HCT116 (cell line): ENCODE measurements at regions not wholly inside any gene's neighbourhood (a gene's known extent, or its start where the extent isn't known, plus 50 kb on each side); places are given as distances from the start of the nearest gene placed in this dataset.

ENCODE experiments used
- ATAC-seq: fragments of 200-7000 bp; cut with Tn5 transposase; 2 replicates; pipeline ENCODE4 v1.9.1; 2020; ENCODE audit warnings: mild to moderate bottlenecking, moderate library complexity
- BruUV-seq: library from RNA; stranded (reverse); fragments of 400-500 nt; replicated peaks from 2 replicates; lab custom pipeline; 2021; lab: Mats Ljungman, UMichigan
- CTCF ChIA-PET: fragments of 300-600 bp; sonication (Branson Sonifier 250); formaldehyde crosslinking; loops from one replicate; lab custom pipeline; 2021; ENCODE audit warnings: antibody characterized with exemption; lab: Charles Lee
- POLR2A ChIA-PET: fragments of 300-600, 350-600 bp; sonication (Branson Sonifier 250); formaldehyde crosslinking; loops from one replicate; lab custom pipeline; 2021; ENCODE audit warnings: antibody characterized with exemption; lab: Charles Lee
- RAD21 ChIA-PET, 2 experiments: fragments of 300-600 bp; sonication (Branson Sonifier 250); formaldehyde crosslinking; loops; one replicate each; lab custom pipeline; 2023; ENCODE audit warnings: low total read pairs in 2 of 2; ENCODE audit not compliant: uncharacterized antibody in 2 of 2, unreplicated experiment in 2 of 2, low non-redundant PET in 1 of 2; lab: Charles Lee
- DNase-seq: peaks from one replicate; pipeline ENCODE4 v3.0.0-alpha.2; 2010; ENCODE audit warnings: low read depth, low spot score
- H2AFZ ChIP-seq: fragments of 200-600 bp; shearing (Covaris generic), sonication (generic); 2 replicates; pipeline ENCODE4 v1.6.1; 2017; ENCODE audit warnings: low read depth, mixed run types, mixed read lengths, antibody characterized with exemption, low read length; ENCODE audit not compliant: poor library complexity, severe bottlenecking
- H3K27ac ChIP-seq: 2 replicates; pipeline ENCODE4 v1.5.1; 2012; ENCODE audit warnings: low read depth, low read length
- H3K27me3 ChIP-seq: fragments of 200-600 bp; sonication (generic); 2 replicates; pipeline ENCODE4 v1.6.1; 2016; ENCODE audit warnings: mixed run types, low read length, mixed read lengths; ENCODE audit not compliant: insufficient read depth
- H3K36me3 ChIP-seq, 2 experiments: fragments of 200-500 bp in 1 of 2; fragments of 200-600 bp in 1 of 2; sonication (Bioruptor generic) in 1 of 2; sonication (generic) in 1 of 2; 2 replicates each; pipeline versions ENCODE4 v1.5.1 to v1.6.1; 2014 to 2016; ENCODE audit warnings: low read length in 2 of 2, inconsistent platforms in 1 of 2, mixed read lengths in 1 of 2, mixed run types in 1 of 2; ENCODE audit not compliant: insufficient read depth in 2 of 2, control insufficient read depth in 1 of 2
- H3K4me1 ChIP-seq, 2 experiments: fragments of 200-600 bp in 1 of 2; sonication (generic) in 1 of 2; 2 replicates each; pipeline versions ENCODE4 v1.5.1 to v1.6.1; 2012 to 2017; ENCODE audit warnings: low read length in 2 of 2, inconsistent platforms in 1 of 2, mild to moderate bottlenecking in 1 of 2, mixed read lengths in 1 of 2, mixed run types in 1 of 2, moderate library complexity in 1 of 2; ENCODE audit not compliant: insufficient read depth in 2 of 2, control insufficient read depth in 1 of 2
- H3K4me2 ChIP-seq: fragments of 200-600 bp; sonication (generic); 2 replicates; pipeline ENCODE4 v1.6.1; 2017; ENCODE audit warnings: mixed run types, low read length, mixed read lengths
- H3K4me3 ChIP-seq, 2 experiments: fragments of 200-600 bp in 1 of 2; sonication (generic) in 1 of 2; replicated peaks in 1 of 2; 2 replicates each; pipeline ENCODE4 v1.5.1; 2011 to 2016; ENCODE audit warnings: low read length in 2 of 2, control low read depth in 1 of 2, low read depth in 1 of 2, mild to moderate bottlenecking in 1 of 2, mixed read lengths in 1 of 2, mixed run types in 1 of 2
- H3K79me2 ChIP-seq: fragments of 200-600 bp; sonication (generic); 2 replicates; pipeline ENCODE4 v1.6.1; 2017; ENCODE audit warnings: mild to moderate bottlenecking, mixed run types, low read length, moderate library complexity, mixed read lengths; ENCODE audit not compliant: insufficient read depth
- H3K9ac ChIP-seq: fragments of 200-600 bp; sonication (generic); 2 replicates; pipeline ENCODE4 v1.6.1; 2016; ENCODE audit warnings: low read length, mixed read lengths
- H3K9me2 ChIP-seq: fragments of 200-600 bp; sonication (generic), shearing (Covaris generic); 2 replicates; pipeline ENCODE4 v1.6.1; 2017; ENCODE audit warnings: mixed run types, mild to moderate bottlenecking, moderate library complexity; ENCODE audit not compliant: insufficient read depth
- H3K9me3 ChIP-seq, 2 experiments: fragments of 200-500 bp in 1 of 2; fragments of 200-600 bp in 1 of 2; sonication (Bioruptor generic) in 1 of 2; sonication (generic) in 1 of 2; 2 replicates each; pipeline ENCODE4 v1.6.1; 2014 to 2017; ENCODE audit warnings: low read length in 2 of 2, mixed read lengths in 2 of 2, inconsistent platforms in 1 of 2, low read depth in 1 of 2, mild to moderate bottlenecking in 1 of 2, mixed run types in 1 of 2, moderate library complexity in 1 of 2; ENCODE audit not compliant: control insufficient read depth in 1 of 2, insufficient read depth in 1 of 2
- H4K20me1 ChIP-seq: fragments of 200-600 bp; sonication (generic), shearing (Covaris generic); 2 replicates; pipeline ENCODE4 v1.6.1; 2017; ENCODE audit warnings: mixed run types, mild to moderate bottlenecking, moderate library complexity; ENCODE audit not compliant: insufficient read depth
- CEBPB ChIP-seq: IDR thresholded peaks from 2 replicates; pipeline ENCODE4 v1.6.1; 2012; ENCODE audit warnings: low read depth
- EZH2 ChIP-seq: fragments of 200-600 bp; sonication (generic); IDR thresholded peaks from 2 replicates; pipeline ENCODE4 v1.6.1; 2017; ENCODE audit warnings: antibody characterized with exemption, mixed run types
- EZH2phosphoT487 ChIP-seq: fragments of 200-600 bp; IDR thresholded peaks from 2 replicates; pipeline ENCODE4 v1.6.1; 2018; ENCODE audit warnings: antibody characterized with exemption, borderline replicate concordance
- FOSL1 ChIP-seq: IDR thresholded peaks from 2 replicates; pipeline ENCODE4 v1.6.1; 2012; ENCODE audit warnings: low read depth
- JUND ChIP-seq: IDR thresholded peaks from 2 replicates; pipeline ENCODE4 v1.6.1; 2012
- POLR2AphosphoS5 ChIP-seq: IDR thresholded peaks from 2 replicates; pipeline ENCODE4 v1.6.1; 2011; ENCODE audit warnings: mild to moderate bottlenecking, low read depth, low read length, moderate library complexity
- SIN3A ChIP-seq: IDR thresholded peaks from 2 replicates; pipeline ENCODE4 v1.6.1; 2012; ENCODE audit warnings: low read depth
- SP1 ChIP-seq: IDR thresholded peaks from 2 replicates; pipeline ENCODE4 v1.6.1; 2012; ENCODE audit warnings: low read depth
- SRF ChIP-seq: IDR thresholded peaks from 2 replicates; pipeline ENCODE4 v1.6.1; 2012; ENCODE audit warnings: low read depth
- ZBTB33 ChIP-seq: IDR thresholded peaks from 2 replicates; pipeline ENCODE4 v1.6.1; 2011; ENCODE audit warnings: mild to moderate bottlenecking, low read length, moderate library complexity; ENCODE audit not compliant: insufficient replicate concordance; ENCODE audit errors: extremely low read depth
- ZFX ChIP-seq: fragments of 450-650 bp; IDR thresholded peaks from 2 replicates; pipeline ENCODE4 v1.6.1; 2017
- intact Hi-C: fragments of 100-400 bp; cut with micrococcal nuclease; formaldehyde crosslinking; loops from 2 replicates; pipeline ENCODE4 v1.10.0; 2022

GRCh38 chr6:166842607-166843006 lies 113.7 kb downstream of the RNASET2 start:
- intact Hi-C loops, result no loop called here
- TF ChIP-seq SRF (no peak), EZH2 (no peak), FOSL1 (no peak)
- Histone ChIP-seq H3K27ac (no peak overlapping the region), H3K9me2 (no peaks in the 10 kb centered on the region), H3K9me3 (no peaks in the 10 kb centered on the region), H3K9ac (no peak overlapping the region), H3K4me2 (no peak overlapping the region), H3K27me3 (peaks cover 5% of the 10 kb centered on the region; the same call in 1 of the 2 replicates), H3K4me3 (no peak overlapping the region), H2AFZ (no peak overlapping the region), H3K4me1 (no peaks in the 10 kb centered on the region), H3K79me2 (no peaks in the 10 kb centered on the region), H4K20me1 (no peaks in the 10 kb centered on the region), H3K36me3 (no peaks in the 10 kb centered on the region)
- CTCF ChIA-PET, result no interaction called here
- BruUV-seq, result no TSS peak
- DNase-seq (no peak), ATAC-seq (no peak)
- POLR2A ChIA-PET, result no interaction called here
- RAD21 ChIA-PET, result no interaction called here

- no peak for ATAC-seq
- ChIA-PET RAD21 (no interaction called here), CTCF (no interaction called here), POLR2A (no interaction called here)
- Histone ChIP-seq H3K9me3 (no peaks in the 10 kb centered on the region), H3K27ac (no peak overlapping the region), H3K36me3 (no peaks in the 10 kb centered on the region), H2AFZ (no peak overlapping the region), H3K79me2 (no peaks in the 10 kb centered on the region)
- no peak for DNase-seq
- TF ChIP-seq JUND (no peak), CEBPB (no peak)
- TF ChIP-seq, all 23 proteins: peak for 0
- H3K9me2 ChIP-seq, result no peaks in the 10 kb centered on the region
- intact Hi-C loops, result no loop called here
- BruUV-seq, result no TSS peak
- H3K4me3 ChIP-seq, result no peak overlapping the region
- no peaks in the 10 kb centered on the region for H3K4me1 ChIP-seq
- no peak overlapping the region for H3K9ac ChIP-seq
- peaks cover 5% of the 10 kb centered on the region; the same call in 1 of the 2 replicates for H3K27me3 ChIP-seq
- H3K4me2 ChIP-seq, result no peak overlapping the region
- no peaks in the 10 kb centered on the region for H4K20me1 ChIP-seq
Measured at GRCh38 chr6:166841216-166841615, 115.1 kb downstream of the RNASET2 start.

- no peaks in the 10 kb centered on the region for H3K9me2 ChIP-seq
- DNase-seq (no peak), ATAC-seq (no peak)
- no peaks in the 10 kb centered on the region for H3K79me2 ChIP-seq
- intact Hi-C loops, result no loop called here
- ChIA-PET POLR2A (no interaction called here), RAD21 (no interaction called here), CTCF (no interaction called here)
- no peak overlapping the region for H3K9ac ChIP-seq
- H2AFZ ChIP-seq, result no peak overlapping the region
- H3K9me3 ChIP-seq, result no peaks in the 10 kb centered on the region
- no peak overlapping the region for H3K27ac ChIP-seq
- BruUV-seq, result no TSS peak
- no peaks in the 10 kb centered on the region for H3K4me1 ChIP-seq
- no peak overlapping the region for H3K4me3 ChIP-seq
- H3K36me3 ChIP-seq, result no peaks in the 10 kb centered on the region
- no peaks in the 10 kb centered on the region for H4K20me1 ChIP-seq
- H3K4me2 ChIP-seq, result no peak overlapping the region
- no peaks in the 10 kb centered on the region for H3K27me3 ChIP-seq
- TF ChIP-seq ZFX (no peak), EZH2phosphoT487 (no peak), SIN3A (no peak), SP1 (no peak), ZBTB33 (no peak), JUND (no peak), POLR2AphosphoS5 (no peak), EZH2 (no peak)
Measured at GRCh38 chr6:166839569-166839968, 116.8 kb downstream of the RNASET2 start.
